ENCODE measurements at regions not wholly inside any gene's neighbourhood (a gene's known extent, or its start where the extent isn't known, plus 50 kb on each side); places are given as distances from the start of the nearest gene placed in this dataset.
"Not testable (repeated sequence)": the region's sequence is repeated elsewhere in the genome, so short reads cannot be mapped to it uniquely, and the experiment has no call there.

DNA sequence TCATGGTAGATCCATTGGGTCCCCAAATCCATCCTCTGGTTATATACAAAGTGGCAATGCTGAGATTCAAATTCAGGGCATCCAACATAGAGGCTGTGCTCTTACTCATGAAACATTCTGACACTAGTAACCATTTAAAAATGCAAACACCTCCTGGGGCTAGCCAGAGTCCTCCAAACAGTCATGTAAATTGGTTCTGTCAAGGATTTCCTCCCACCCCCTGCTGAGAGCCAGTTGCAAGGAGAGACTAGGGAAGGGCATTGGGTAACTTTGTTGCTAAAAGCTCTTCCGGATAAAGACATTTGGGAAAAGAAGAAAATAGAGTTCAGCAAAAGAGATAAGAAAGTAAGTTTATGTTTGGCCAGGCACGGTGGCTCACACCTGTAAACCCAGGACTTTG lies 58.3 kb downstream of the ART5 start:
- not testable (repeated sequence) for DNase-seq

DNA sequence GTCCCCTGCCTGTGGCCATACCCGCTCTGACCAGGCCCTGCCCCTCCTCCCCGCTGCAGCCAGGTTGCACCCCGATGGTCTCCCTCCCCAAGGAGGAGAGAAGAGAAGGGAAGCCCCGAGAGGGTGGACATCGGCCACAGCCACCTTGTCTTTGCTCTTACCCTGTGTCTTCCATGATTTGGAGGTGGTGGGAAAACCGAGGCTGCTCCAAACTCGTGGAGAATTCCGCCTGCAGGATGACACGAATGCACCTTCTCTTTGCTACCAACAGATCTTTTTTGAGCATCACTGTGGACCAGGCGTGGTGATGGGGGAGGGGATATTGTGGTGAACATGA lies 60.4 kb downstream of the ART5 start:
- not testable (repeated sequence) for DNase-seq

- peak in 1 of 2 experiments; percentile 17 for DNase-seq
Observed at GRCh38 chr11:3580487-3581388, 61.1 kb downstream of the ART5 start.

- not testable (repeated sequence) for DNase-seq
Observed at GRCh38 chr11:3579600-3580459, 62.0 kb downstream of the ART5 start.

DNA sequence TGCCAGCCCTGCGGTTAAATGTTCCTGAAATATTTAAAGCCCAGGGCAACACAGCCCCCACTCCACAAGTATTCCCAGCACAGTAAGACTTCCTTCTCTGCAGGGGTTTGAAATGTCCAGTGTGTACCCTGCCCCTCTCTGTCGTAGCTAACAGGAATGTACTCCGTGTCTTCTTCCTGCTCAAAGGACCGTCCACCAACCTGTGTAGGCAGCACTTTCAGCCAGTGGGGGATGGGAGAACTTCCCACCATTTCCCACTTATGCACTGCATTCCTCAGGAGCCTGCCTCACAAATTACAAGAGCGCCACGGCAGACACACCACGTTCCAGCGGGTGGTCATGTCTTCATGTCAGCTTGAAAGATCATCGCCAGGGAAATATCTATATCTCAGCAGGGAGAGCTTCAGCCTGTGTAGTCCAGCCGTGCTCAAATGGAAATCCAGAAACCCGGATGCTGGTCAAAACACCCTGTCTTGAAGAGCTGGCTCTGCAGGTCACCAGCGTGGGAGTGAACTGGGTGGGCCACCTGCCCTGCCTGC lies 65.7 kb downstream of the ART5 start:
- not testable (repeated sequence) for DNase-seq

DNA sequence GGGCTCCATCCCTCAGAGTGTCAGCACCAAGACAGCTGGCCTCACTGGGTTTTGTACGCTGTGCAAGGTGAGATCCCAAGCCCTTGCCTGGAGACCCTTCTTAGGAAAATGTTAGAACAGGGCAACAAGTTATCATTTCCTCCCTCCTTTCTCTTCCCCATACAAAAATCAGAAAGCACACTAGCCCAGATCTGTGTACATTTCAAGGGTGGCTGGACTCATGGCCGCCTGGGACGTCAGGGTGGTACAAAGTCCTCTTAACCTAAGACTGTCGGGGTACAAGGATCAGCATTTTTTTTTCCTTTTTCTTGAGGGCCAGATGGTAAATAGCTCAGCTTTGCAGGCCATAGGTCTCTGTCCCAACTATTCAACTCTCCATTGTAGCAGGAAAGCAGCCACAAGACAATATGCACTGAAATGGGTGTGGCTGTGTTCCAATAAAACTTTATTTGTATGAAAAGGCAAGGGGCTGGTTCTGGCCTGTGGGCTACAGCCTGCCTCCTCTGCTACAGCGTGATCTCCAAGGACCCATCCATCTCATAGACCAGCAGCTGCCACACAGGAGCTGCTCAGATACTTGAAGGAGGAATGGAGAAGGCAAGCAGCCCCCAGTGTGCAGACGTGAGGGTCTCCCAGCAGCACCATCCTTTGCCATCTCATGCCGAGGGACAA lies 68.7 kb downstream of the ART5 start:
- not testable (repeated sequence) for DNase-seq

GRCh38 chr11:3571752-3572151 lies 70.0 kb downstream of the ART5 start:
- DNase-seq: not testable (repeated sequence)

- DNase-seq: not testable (repeated sequence)
Observed at GRCh38 chr11:3565838-3566237, 76.0 kb downstream of the ART5 start.

DNA sequence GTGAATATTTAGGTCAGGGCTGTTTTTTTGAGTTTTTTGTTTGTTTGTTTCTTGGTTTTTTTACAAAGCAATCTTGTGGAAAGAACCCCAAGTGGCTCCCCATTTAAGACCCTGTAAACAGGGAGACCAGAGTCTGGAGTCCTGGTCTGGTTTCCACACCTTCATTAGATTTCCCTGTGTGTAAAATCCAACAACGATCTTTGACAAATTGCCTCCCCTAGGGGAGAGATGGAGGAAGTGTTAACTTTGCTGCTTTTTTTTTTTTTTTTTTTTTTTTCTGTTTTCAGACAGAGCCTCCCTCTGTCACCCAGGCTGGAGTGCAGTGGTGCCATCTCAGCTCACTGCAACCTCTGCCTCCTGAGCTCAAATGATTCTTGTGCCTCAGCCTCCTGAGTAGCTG lies 77.4 kb downstream of the ART5 start:
- DNase-seq: peak in 1 of 2 experiments; percentile 1

DNA sequence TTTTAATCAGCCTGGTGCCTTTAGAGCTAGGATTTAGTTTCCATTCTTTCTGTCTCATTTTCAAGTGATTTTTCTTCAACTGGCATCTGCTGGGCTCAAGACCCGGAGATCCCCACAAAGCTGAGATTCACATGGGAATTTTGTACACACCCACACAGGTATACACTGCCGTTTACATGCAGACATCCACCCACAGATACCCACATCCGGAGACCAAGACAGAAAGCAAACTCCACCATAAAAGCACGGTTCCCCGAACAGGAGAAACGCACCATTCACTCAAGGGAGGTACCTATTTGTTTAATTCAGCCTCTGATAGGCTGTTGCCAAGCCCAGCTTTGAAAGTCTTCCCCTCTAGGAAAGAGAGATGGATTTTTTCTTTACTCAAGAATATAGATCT lies 87.2 kb downstream of the ART5 start:
- not testable (repeated sequence) for DNase-seq

GRCh38 chr11:3544990-3545389 lies 96.8 kb downstream of the ART5 start:
- DNase-seq: not testable (repeated sequence)

GRCh38 chr11:3538220-3538619 lies 103.6 kb downstream of the ART5 start:
- not testable (repeated sequence) for DNase-seq

- DNase-seq: not testable (repeated sequence)
Observed at GRCh38 chr11:3537254-3537653, 104.5 kb downstream of the ART5 start.

GRCh38 chr11:3532958-3533357 lies 108.8 kb downstream of the ART5 start:
- not testable (repeated sequence) for DNase-seq

- not testable (repeated sequence) for DNase-seq
Observed at GRCh38 chr11:3531280-3531679, 110.5 kb downstream of the ART5 start.

DNA sequence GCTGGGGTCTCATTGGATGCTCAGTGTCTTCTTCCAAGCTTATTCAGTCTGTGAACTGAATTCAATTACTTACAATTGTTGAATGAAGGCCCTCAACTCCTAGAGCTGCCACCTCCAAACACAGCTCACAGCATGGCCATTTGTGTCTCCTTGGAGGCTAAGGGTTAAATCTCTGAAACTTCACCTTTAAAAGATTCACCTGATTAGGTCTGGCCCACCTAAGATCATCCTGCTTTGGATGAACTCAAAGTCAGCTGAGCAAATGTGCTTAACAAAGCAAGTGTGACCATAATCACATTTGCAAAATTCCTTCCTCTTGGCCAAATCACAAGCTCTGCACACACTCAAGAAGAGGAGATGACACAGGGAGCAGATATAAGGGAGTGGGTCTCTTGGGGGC lies 118.2 kb downstream of the ART5 start:
- not testable (repeated sequence) for DNase-seq

DNA sequence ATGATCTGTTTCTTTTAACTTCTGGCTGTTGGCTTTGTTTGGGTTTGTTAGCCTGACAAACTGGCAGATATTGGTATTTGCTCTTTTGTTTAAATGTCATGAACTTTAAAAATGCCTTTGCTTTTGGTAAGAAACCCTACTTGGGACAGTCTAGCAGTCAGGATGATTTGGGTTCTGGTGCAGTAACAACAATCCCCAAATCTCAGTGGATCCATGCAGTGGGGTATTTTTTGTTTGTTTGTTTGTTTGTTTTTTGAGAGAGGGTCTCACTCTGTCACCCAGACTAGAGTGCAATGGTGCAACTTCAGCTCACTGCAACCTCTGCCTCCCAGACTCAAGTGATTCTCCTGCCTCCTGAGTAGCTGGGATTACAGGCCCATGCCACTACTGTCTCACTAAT lies 120.9 kb downstream of the ART5 start:
- not testable (repeated sequence) for DNase-seq

DNA sequence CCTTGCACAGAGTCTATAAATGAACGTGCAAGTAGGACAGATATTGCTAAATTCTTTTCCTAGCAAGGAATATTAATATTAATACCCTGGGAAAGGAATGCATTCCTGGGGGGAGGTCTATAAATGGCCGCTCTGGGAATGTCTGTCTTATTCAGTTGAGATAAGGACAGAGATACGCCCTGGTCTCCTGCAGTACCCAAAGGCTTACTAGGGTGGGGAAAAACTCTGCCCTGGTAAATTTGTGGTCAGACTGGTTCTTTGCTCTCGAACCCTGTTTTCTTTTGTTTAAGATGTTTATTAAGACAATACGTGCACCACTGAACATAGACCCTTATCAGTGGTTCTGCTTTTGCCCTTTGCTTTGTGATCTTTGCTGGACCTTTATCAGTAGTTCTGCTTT lies 122.0 kb downstream of the ART5 start:
- DNase-seq: not testable (repeated sequence)

- not testable (repeated sequence) for DNase-seq
Observed at GRCh38 chr11:3516934-3517567, 124.7 kb downstream of the ART5 start.

GRCh38 chr11:3516345-3516933 lies 125.4 kb downstream of the ART5 start:
- not testable (repeated sequence) for DNase-seq

DNA sequence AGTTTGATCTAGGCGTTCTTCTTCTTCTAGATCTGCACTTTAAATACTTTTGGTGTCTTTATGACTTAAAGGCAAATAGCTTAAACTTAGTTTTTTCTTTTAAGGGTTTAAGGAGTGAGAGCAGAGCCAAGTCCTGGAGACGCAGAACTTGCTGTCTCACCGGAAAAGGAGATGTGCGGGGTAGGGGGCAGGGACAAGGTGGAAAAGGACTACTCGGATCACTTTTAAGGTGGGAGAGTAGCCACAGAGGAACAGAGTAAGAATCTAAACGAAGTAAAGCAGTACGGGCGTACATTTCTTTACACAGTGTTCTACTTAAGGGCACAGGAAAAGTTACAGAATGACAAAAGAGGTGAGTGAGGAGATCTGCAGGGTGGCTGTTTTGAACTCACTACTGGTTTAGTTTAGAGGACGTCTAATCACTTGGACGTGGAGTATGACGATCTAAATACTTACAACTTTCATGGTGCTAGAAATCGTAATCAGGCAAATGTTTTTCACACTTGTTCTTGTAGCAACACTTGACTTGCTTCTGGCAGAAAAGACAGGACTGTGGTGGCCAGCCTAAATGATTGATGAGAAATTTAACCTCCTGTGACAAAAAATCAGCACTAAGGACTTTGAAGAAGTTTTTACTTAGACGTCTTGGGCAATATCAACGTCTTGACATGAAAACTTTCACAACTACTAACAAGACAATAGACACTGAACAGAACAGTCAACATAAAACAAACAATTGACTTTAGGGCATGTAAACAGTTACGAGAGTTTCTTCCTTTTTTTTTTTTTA lies 127.0 kb downstream of the ART5 start:
- not testable (repeated sequence) for DNase-seq

Data from Kasumi-1 (cell line).